ENCODE measurements at regions not wholly inside any gene's neighbourhood (a gene's known extent, or its start where the extent isn't known, plus 50 kb on each side); places are given as distances from the start of the nearest gene placed in this dataset.

DNA sequence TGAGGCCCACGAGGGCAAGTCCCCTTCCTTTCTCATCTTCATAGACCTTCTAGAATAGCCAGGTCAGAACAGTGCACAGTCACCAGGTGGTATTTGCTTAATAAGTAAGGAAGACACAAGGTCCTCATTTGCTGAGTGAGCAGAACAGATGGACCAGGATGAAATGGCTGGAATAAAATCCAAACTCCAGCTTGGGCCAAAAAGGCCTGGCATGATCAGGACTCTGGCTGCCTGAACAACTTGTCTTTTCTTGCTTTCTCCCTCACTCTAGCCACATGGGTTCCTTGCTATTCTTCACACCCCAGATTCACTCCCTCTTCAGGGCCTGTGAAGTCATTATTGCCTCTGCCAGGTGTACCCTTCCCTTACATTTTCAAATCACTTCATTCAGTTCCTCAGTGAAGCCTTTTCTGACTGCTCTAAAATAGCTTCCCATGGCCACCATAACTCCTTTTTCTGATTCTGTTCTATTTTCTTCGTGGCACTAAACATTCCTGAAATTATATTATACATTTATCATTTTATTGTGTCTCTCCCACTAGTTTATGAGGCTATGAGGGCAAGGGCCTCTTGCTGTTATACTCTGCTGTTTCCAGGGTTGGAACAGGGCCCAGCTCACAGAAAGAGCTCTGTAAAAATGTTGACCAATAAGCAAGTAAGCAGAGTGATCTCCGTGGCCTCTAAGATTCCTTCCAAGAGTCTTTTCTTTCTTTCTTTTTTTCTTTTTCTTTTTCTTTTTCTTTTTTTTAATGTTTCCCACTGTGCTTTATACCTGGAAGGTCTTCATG, 150.8 kb downstream of the TTC8 start:
- DNase-seq (ENCODE audit: low read depth, low spot score) (no peak), FAIRE-seq (no peak)
- dilution Hi-C loops (cut with MboI; ENCODE audit: extremely low pct_ligation_motif_present, low sequenced_read_pairs), result no loop called here
- H3K4me1 ChIP-seq (ENCODE audit: control insufficient read depth, extremely low read depth, insufficient read depth, low read length), result no peaks in the 10 kb centered on the region
- H3K9me3 ChIP-seq (replicated peaks; ENCODE audit: control insufficient read depth, insufficient read depth, low read length), result no peaks in the 10 kb centered on the region
- no peaks in the 10 kb centered on the region for H3K79me2 ChIP-seq (ENCODE audit: control insufficient read depth, insufficient read depth, low read length)
- H4K20me1 ChIP-seq (replicated peaks; ENCODE audit: control insufficient read depth, extremely low read depth, insufficient read depth, low read length), result no peaks in the 10 kb centered on the region
- no peak overlapping the region for H3K9ac ChIP-seq (replicated peaks; ENCODE audit: extremely low read depth, insufficient read depth, low read length)
- no peak overlapping the region for H3K4me2 ChIP-seq (ENCODE audit: insufficient read depth, low read length)
- H3K27ac ChIP-seq (ENCODE audit: insufficient read depth, low read depth, low read length), result no peak overlapping the region
- ChIA-PET CTCF (no interaction called here), POLR2A (no interaction called here)
- intact Hi-C loops (cut with micrococcal nuclease), result no loop called here
- TF ChIP-seq JUN (IDR thresholded peaks at IDR 0.05; ENCODE audit: borderline replicate concordance, insufficient read depth, insufficient read length, low read depth) (no peak), MYC (IDR thresholded peaks at IDR 0.05; ENCODE audit: low read depth, low read length) (no peak), EZH2 (IDR thresholded peaks at IDR 0.05; ENCODE audit: borderline replicate concordance, low read depth, low read length, severe bottlenecking) (no peak), FOS (IDR thresholded peaks at IDR 0.05; ENCODE audit: borderline replicate concordance, insufficient read depth, low read length) (no peak), POLR2AphosphoS5 (IDR thresholded peaks at IDR 0.05; ENCODE audit: insufficient read depth, low read depth, low read length) (no peak), POLR2A (IDR thresholded peaks at IDR 0.05; ENCODE audit: low read depth, low read length) (no peak), GATA2 (IDR thresholded peaks at IDR 0.05; ENCODE audit: insufficient read depth, insufficient read length, low read depth, low read length) (no peak)
- TF ChIP-seq, protein P1, sequence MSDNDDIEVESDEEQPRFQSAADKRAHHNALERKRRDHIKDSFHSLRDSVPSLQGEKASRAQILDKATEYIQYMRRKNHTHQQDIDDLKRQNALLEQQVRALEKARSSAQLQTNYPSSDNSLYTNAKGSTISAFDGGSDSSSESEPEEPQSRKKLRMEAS (IDR thresholded peaks at IDR 0.05; ENCODE audit: insufficient read depth, insufficient read length), result no peak
- TF ChIP-seq, protein P2, sequence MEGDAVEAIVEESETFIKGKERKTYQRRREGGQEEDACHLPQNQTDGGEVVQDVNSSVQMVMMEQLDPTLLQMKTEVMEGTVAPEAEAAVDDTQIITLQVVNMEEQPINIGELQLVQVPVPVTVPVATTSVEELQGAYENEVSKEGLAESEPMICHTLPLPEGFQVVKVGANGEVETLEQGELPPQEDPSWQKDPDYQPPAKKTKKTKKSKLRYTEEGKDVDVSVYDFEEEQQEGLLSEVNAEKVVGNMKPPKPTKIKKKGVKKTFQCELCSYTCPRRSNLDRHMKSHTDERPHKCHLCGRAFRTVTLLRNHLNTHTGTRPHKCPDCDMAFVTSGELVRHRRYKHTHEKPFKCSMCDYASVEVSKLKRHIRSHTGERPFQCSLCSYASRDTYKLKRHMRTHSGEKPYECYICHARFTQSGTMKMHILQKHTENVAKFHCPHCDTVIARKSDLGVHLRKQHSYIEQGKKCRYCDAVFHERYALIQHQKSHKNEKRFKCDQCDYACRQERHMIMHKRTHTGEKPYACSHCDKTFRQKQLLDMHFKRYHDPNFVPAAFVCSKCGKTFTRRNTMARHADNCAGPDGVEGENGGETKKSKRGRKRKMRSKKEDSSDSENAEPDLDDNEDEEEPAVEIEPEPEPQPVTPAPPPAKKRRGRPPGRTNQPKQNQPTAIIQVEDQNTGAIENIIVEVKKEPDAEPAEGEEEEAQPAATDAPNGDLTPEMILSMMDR (IDR thresholded peaks at IDR 0.05; ENCODE audit: extremely low read depth in 1 of 2, insufficient read depth in 1 of 2, low read depth in 1 of 2, low read length in 2 of 2), result no peak
- H3K9me1 ChIP-seq (replicated peaks; ENCODE audit: control insufficient read depth, extremely low read depth, insufficient read depth, low read length), result no peaks in the 10 kb centered on the region
- H3K36me3 ChIP-seq (ENCODE audit: control insufficient read depth in 2 of 2, extremely low read depth in 1 of 2, insufficient read depth in 2 of 2, low read length in 2 of 2), result no peaks in the 10 kb centered on the region
- no peak overlapping the region for H3K4me3 ChIP-seq (replicated peaks in 1 of 3; ENCODE audit: insufficient read depth in 1 of 3, low read depth in 1 of 3, low read length in 3 of 3)
- H2AFZ ChIP-seq (ENCODE audit: low read depth, low read length), result no peak overlapping the region
- no peaks in the 10 kb centered on the region for H3K27me3 ChIP-seq (ENCODE audit: control insufficient read depth in 2 of 2, insufficient read depth in 2 of 2, low read length in 2 of 2)
- BruUV-seq (replicated peaks), result no TSS peak

Data from endothelial cell of umbilical vein (primary cell).